ENCODE measurements at regions not wholly inside any gene's neighbourhood (a gene's known extent, or its start where the extent isn't known, plus 50 kb on each side); places are given as distances from the start of the nearest gene placed in this dataset.

- intact Hi-C loops (cut with micrococcal nuclease), result no loop called here
These were observed 84.4 kb upstream of the ETV6 start for GRCh38 chr12:11564984-11565651.

DNA sequence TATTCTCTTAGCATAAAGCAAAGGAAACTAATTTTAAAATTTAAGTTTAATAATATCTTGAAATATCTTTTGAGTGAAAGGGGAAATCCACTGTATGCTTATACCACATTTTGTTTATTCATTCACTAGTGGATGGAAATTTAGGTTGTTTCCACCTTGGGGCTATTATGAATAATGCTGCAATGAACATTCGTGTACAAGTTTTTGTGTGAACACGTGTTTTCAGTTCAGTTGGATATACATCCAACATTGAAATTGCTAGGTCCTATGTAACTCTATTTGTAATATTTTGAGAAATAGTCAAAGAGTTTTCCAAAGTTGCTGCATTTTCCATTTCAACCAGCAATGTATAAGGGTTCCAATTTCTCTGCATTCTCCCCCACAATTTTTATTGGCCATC is 83.7 kb upstream of the ETV6 start:
- intact Hi-C loops (cut with micrococcal nuclease), result no loop called here

DNA sequence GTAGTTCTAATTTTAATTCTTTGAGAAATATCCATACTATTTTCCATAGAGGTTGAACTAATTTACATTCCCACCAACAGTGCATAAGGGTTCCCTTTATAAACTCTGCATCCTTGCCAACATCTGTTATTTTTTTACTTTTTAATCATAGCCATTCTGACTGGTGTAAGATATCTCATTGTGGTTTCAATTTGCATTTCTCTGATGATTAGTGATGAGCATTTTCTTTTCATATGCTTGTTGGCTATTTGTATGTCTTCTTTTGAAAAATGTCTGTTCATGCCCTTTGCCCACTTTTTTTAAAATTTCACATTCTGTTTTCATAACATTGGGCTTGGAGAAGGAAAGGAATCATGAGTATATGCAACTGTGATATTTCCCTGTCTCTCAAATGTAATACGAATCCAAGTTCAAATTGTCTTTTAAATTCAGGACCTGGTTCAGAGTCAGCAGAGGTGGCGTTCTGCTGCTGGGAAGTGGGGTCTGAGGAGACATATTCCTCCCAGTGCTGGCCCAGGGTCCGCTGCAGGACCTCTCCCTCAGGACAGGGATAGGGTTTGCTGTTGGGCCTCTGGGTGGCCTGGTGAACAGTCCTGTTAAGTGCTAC is 81.2 kb upstream of the ETV6 start:
- intact Hi-C loops (cut with micrococcal nuclease), result no loop called here

DNA sequence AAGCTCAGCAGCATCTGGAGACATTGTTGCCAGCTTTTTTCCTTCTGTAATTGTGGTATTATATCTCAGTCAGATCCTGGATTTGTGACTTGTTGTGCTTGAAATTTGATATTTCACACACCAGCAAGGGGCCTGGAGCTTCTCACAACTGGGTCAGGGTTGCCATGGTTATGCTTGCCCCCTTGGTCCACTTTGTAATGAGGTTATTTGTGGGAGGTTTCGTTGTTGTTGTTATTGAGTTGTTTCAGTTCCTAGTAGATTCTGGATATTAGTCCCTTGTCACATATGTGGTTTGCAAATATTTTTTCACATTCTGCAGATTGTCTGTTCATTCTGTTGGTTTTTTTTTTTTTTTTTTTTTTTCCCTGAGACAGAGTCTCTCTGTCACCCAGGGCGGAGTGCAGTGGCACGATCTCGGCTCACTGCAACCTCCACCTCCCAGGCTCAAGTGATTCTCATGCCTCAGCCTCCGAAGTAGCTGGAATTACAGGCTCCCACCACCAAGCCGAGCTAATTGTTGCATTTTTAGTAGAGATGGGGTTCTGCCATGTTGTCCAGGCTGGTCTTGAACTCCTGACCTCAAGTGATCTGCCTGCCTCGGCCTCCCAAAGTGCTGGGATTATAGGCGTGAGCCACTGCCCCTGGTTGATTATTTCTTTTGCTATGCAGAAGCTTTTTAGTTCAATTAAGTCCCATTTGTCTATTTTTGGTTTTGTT is 80.6 kb upstream of the ETV6 start:
- intact Hi-C loops (cut with micrococcal nuclease), result no loop called here

GRCh38 chr12:11569716-11570115 is 79.8 kb upstream of the ETV6 start:
- intact Hi-C loops (cut with micrococcal nuclease), result no loop called here

- intact Hi-C loops (cut with micrococcal nuclease), result no loop called here
These were observed 75.6 kb upstream of the ETV6 start for GRCh38 chr12:11573880-11574279.

DNA sequence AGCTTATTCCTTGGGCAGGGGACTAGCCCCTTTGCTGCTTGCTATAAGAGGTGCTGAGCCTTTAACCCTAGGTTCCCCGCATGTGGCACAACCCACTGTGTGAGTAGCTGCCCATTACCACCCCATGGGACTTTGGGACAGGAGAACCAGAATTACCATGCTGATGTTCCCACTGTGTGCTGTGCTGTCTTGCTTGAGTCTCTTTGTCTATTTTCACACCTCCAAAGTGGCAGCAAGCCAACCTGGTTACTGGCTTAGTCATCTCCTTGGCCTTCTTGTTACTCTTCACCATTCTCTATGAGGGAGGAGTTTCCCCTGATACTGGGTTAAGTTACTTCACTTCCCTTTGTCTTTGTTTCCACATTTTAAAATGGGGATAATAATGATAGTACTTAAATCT is 73.4 kb upstream of the ETV6 start:
- intact Hi-C loops (cut with micrococcal nuclease), result no loop called here

GRCh38 chr12:11577658-11578260 is 71.7 kb upstream of the ETV6 start:
- intact Hi-C loops (cut with micrococcal nuclease), result no loop called here

GRCh38 chr12:11578461-11578993 is 70.9 kb upstream of the ETV6 start:
- intact Hi-C loops (cut with micrococcal nuclease), result no loop called here

GRCh38 chr12:11580125-11580751 is 69.2 kb upstream of the ETV6 start:
- intact Hi-C loops (cut with micrococcal nuclease), result loop anchor here (2.0 kb wide), 2 partner anchors 43 to 755 kb away; no protein-coding TSS in a partner anchor

GRCh38 chr12:11581179-11581755 is 68.2 kb upstream of the ETV6 start:
- intact Hi-C loops (cut with micrococcal nuclease), result loop anchor here (1.0 to 2.0 kb wide), 7 partner anchors 27 to 754 kb away; no protein-coding TSS in a partner anchor

DNA sequence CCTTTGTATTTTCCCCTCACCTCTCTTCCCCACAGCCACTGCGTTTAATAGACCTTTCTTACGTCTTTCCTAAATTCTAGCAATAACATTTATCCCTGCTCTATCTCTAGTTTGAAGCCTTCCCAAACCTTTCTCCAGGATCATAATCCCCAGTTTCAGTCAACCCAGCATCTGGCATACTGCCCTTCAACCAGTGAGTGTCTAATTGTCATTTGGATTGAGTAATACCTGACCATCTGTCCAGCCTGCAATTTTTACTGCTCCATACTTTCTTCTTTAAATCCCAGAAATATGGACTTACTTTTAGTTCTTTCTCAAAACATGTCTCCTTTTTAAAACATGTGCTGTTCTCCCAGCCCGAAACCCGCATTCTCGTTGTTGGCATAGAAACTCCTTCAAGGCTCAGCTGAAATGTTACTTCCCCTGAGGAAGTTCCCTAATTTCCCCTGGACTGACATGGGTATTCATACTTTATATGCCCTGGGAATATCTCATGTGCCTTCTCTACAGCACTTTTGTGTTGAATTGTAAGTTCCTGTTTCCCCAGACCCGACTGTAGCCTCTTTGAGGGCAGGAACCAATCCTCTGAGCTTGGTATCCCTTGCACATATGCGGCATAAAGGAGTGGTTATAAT is 65.1 kb upstream of the ETV6 start:
- intact Hi-C loops (cut with micrococcal nuclease), result no loop called here

- intact Hi-C loops (cut with micrococcal nuclease), result no loop called here
These were observed 57.0 kb upstream of the ETV6 start for GRCh38 chr12:11592484-11592883.

DNA sequence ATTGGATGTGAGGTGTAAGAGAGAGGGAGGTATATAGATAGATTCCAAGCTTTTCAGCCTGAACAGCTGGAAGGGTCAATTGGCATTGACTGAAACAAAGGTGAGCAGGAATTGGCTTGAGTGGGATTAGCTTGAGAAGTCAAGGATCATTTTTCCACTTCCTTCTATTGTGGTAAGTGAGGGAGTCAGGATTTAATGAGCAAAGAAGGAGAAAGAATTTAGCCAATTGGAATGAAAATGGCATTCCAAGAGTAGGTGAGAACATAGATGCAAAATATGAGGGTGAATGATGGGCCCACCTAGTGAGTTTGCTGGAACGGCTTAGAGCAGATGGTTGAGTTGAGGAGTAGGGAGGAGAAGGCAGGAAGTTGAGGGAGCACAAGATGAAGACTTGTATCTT is 56.5 kb upstream of the ETV6 start:
- intact Hi-C loops (cut with micrococcal nuclease), result no loop called here

GRCh38 chr12:11595080-11595479 is 54.4 kb upstream of the ETV6 start:
- intact Hi-C loops (cut with micrococcal nuclease), result no loop called here

DNA sequence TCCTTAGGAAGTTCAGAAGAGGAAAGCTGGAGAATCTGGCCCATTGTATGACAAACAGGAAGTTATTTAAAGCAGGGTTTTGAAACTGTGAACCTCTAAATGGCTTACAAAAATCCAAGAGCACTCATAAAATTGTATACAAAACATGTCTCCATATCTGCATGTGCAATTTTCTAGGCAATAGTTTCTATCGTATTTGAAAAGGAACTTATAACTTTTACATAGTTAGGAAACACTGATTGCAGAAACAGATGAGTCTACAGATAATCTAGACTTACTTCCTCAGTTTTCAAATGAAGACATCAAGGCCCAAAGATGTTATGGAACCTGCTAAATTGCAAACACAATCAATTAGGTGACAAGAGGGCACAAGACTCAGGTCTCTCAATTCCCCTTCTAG is 53.3 kb upstream of the ETV6 start:
- intact Hi-C loops (cut with micrococcal nuclease), result no loop called here

GRCh38 chr12:11598900-11599299 is 50.6 kb upstream of the ETV6 start:
- intact Hi-C loops (cut with micrococcal nuclease), result no loop called here

All from T-helper 1 cell treated with Interleukin-12 subunit alpha and Interleukin-12 subunit beta and Interleukin-4 antibody, amounts not matched to agents 30 ng/mL and 1 ng/mL, for 36 hours (primary cell).